ENCODE measurements at regions not wholly inside any gene's neighbourhood (a gene's known extent, or its start where the extent isn't known, plus 50 kb on each side); places are given as distances from the start of the nearest gene placed in this dataset.

GRCh38 chr18:56235071-56235470, 403.3 kb downstream of the TXNL1 start (continued):
- TF ChIP-seq ZNF701 (tag by site-specific recombination; IDR thresholded peaks at IDR 0.05) (no peak), ZNF335 (tag by site-specific recombination; conservative IDR thresholded peaks at IDR 0.05) (no peak), ZNF560 (tag by site-specific recombination; IDR thresholded peaks at IDR 0.05; ENCODE audit: borderline replicate concordance) (no peak), ZBTB11 (tag by site-specific recombination; conservative IDR thresholded peaks at IDR 0.05; ENCODE audit: low read depth) (no peak), ZNF501 (tag by site-specific recombination; IDR thresholded peaks at IDR 0.05) (no peak), ZNF174 (tag by site-specific recombination; IDR thresholded peaks at IDR 0.05) (no peak)

GRCh38 chr18:56233595-56233994, 404.8 kb downstream of the TXNL1 start:
- Histone ChIP-seq H3K27ac (ENCODE audit: extremely low read depth, low read depth, low read length) (no peak overlapping the region), H3K36me3 (ENCODE audit: control insufficient read depth in 2 of 2, insufficient read depth in 1 of 2, low read length in 2 of 2) (no peaks in the 10 kb centered on the region), H3K9me3 (ENCODE audit: control insufficient read depth, insufficient read depth, low read depth, low read length) (no peaks in the 10 kb centered on the region), H3K4me3 (ENCODE audit: low read depth, low read length) (no peak overlapping the region), H3K4me1 (ENCODE audit: control insufficient read depth, insufficient read depth, low read length) (no peaks in the 10 kb centered on the region)
- CTCF ChIA-PET, result no interaction called here
- TF ChIP-seq SETDB1 (IDR thresholded peaks at IDR 0.05; ENCODE audit: insufficient read length, low read length), result no peak
- TF ChIP-seq GLI4 (tag by site-specific recombination; IDR thresholded peaks at IDR 0.05), result no peak
- TF ChIP-seq ZNF302 (tag by site-specific recombination; IDR thresholded peaks at IDR 0.05; ENCODE audit: low read depth), result no peak
- TF ChIP-seq ZNF777 (tag by site-specific recombination; IDR thresholded peaks at IDR 0.05; ENCODE audit: borderline replicate concordance), result no peak
- POLR2A ChIA-PET, result no interaction called here

- H3K4me3 ChIP-seq (ENCODE audit: low read depth, low read length), result no peak overlapping the region
- ChIA-PET CTCF (no interaction called here), POLR2A (no interaction called here)
- H3K9me3 ChIP-seq (ENCODE audit: control insufficient read depth, insufficient read depth, low read depth, low read length), result no peaks in the 10 kb centered on the region
- TF ChIP-seq KLF10 (tag by site-specific recombination; IDR thresholded peaks at IDR 0.05) (no peak), ZNF558 (tag by site-specific recombination; IDR thresholded peaks at IDR 0.05) (no peak), TRIM28 (IDR thresholded peaks at IDR 0.05; ENCODE audit: borderline replicate concordance, low read length) (no peak), ZNF768 (tag by site-specific recombination; IDR thresholded peaks at IDR 0.05) (no peak), ZIC2 (tag by site-specific recombination; IDR thresholded peaks at IDR 0.05) (no peak), YY2 (tag by site-specific recombination; IDR thresholded peaks at IDR 0.05) (no peak)
- TF ChIP-seq, protein P1, sequence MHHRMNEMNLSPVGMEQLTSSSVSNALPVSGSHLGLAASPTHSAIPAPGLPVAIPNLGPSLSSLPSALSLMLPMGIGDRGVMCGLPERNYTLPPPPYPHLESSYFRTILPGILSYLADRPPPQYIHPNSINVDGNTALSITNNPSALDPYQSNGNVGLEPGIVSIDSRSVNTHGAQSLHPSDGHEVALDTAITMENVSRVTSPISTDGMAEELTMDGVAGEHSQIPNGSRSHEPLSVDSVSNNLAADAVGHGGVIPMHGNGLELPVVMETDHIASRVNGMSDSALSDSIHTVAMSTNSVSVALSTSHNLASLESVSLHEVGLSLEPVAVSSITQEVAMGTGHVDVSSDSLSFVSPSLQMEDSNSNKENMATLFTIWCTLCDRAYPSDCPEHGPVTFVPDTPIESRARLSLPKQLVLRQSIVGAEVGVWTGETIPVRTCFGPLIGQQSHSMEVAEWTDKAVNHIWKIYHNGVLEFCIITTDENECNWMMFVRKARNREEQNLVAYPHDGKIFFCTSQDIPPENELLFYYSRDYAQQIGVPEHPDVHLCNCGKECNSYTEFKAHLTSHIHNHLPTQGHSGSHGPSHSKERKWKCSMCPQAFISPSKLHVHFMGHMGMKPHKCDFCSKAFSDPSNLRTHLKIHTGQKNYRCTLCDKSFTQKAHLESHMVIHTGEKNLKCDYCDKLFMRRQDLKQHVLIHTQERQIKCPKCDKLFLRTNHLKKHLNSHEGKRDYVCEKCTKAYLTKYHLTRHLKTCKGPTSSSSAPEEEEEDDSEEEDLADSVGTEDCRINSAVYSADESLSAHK (tag by site-specific recombination; IDR thresholded peaks at IDR 0.05), result no peak
- H3K4me1 ChIP-seq (ENCODE audit: control insufficient read depth, insufficient read depth, low read length), result no peaks in the 10 kb centered on the region
- no peak overlapping the region for H3K27ac ChIP-seq (ENCODE audit: extremely low read depth, low read depth, low read length)
- no peaks in the 10 kb centered on the region for H3K36me3 ChIP-seq (ENCODE audit: control insufficient read depth in 2 of 2, insufficient read depth in 1 of 2, low read length in 2 of 2)
These were observed 412.4 kb downstream of the TXNL1 start for GRCh38 chr18:56226025-56226424.
